ENCODE measurements at regions not wholly inside any gene's neighbourhood (a gene's known extent, or its start where the extent isn't known, plus 50 kb on each side); places are given as distances from the start of the nearest gene placed in this dataset.
A peak's percentile ranks its signal among the peaks of the same experiment; 100 is the strongest.

GRCh38 chr2:205905576-205905975, 180.4 kb downstream of the INO80D start:
- intact Hi-C loops (cut with DNase I) = no loop called here
- no peak overlapping the region for H3K27ac ChIP-seq (ENCODE audit: low read depth in 1 of 2, low read length in 2 of 2)
- no peak for ATAC-seq (ENCODE audit: low FRiP score)
- no peak for DNase-seq
- WGBS, 2 donors = 81 to 87% methylated on average over 1 of the region's 1 CpG
- H3K4me1 ChIP-seq (ENCODE audit: control insufficient read depth in 1 of 2, insufficient read depth in 2 of 2, low read length in 2 of 2) = no peaks in the 10 kb centered on the region
- H3K27me3 ChIP-seq (ENCODE audit: control insufficient read depth in 1 of 2, insufficient read depth in 2 of 2, low read length in 1 of 2) = no peaks in the 10 kb centered on the region
- no peak overlapping the region for H3K4me3 ChIP-seq (ENCODE audit: low read length in 2 of 2)
- H3K9me3 ChIP-seq (ENCODE audit: control insufficient read depth, low read length) = no peaks in the 10 kb centered on the region
- H3K36me3 ChIP-seq (ENCODE audit: control insufficient read depth in 1 of 2, insufficient read depth in 2 of 2, low read length in 1 of 2) = no peaks in the 10 kb centered on the region

- 83 to 88% methylated on average over 2 of the region's 2 CpGs for WGBS, 2 donors
- Histone ChIP-seq H3K27ac (ENCODE audit: low read depth in 1 of 2, low read length in 2 of 2) (no peak overlapping the region), H3K4me1 (ENCODE audit: control insufficient read depth in 1 of 2, insufficient read depth in 2 of 2, low read length in 2 of 2) (no peaks in the 10 kb centered on the region), H3K27me3 (ENCODE audit: control insufficient read depth in 1 of 2, insufficient read depth in 2 of 2, low read length in 1 of 2) (peaks cover 0 to under 1% of the 10 kb centered on the region in 2 donors), H3K36me3 (ENCODE audit: control insufficient read depth in 1 of 2, insufficient read depth in 2 of 2, low read length in 1 of 2) (no peaks in the 10 kb centered on the region), H3K4me3 (ENCODE audit: low read length in 2 of 2) (no peak overlapping the region), H3K9me3 (ENCODE audit: control insufficient read depth, low read length) (peaks cover under 1% of the 10 kb centered on the region)
- DNase-seq (no peak), ATAC-seq (ENCODE audit: low FRiP score) (no peak)
- intact Hi-C loops (cut with DNase I) = no loop called here
Observed at GRCh38 chr2:205904873-205905272, 181.1 kb downstream of the INO80D start.

DNA sequence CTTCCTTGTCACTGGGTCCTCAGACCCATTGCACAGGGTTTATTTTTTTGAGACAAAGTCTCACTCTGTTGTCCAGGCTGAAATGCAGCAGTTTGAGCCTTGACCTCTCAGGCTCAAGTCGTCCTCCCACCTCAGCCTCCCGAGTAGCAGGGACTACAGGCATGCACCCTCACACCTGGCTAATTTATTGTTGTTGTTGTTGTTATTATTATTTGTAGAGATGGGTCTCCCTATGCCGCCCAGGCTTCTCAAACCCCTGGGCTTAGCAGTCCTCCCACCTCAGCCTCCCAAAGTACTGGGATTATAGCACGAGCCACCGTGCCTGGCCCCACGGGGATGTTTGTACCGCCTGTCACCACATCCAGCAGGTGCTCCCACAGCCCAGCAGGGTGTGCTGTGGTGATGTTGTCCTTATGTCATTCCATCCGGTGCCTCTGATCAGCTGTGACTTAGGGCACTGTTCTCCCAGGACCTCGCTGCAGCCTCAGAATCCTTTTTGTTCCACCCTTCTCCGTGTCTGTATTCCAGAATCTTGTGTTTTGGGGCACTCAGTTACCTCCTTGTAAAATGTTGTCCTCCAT, 182.3 kb downstream of the INO80D start:
- ATAC-seq (ENCODE audit: low FRiP score) = no peak
- H3K27ac ChIP-seq (ENCODE audit: low read depth in 1 of 2, low read length in 2 of 2) = no peak overlapping the region
- WGBS, 2 donors = 59 to 64% methylated on average over 10 of the region's 10 CpGs
- H3K4me1 ChIP-seq (ENCODE audit: control insufficient read depth in 1 of 2, insufficient read depth in 2 of 2, low read length in 2 of 2) = no peaks in the 10 kb centered on the region
- H3K27me3 ChIP-seq (ENCODE audit: control insufficient read depth in 1 of 2, insufficient read depth in 2 of 2, low read length in 1 of 2) = peaks cover 0 to 2% of the 10 kb centered on the region in 2 donors
- no peaks in the 10 kb centered on the region for H3K36me3 ChIP-seq (ENCODE audit: control insufficient read depth in 1 of 2, insufficient read depth in 2 of 2, low read length in 1 of 2)
- no peak overlapping the region for H3K4me3 ChIP-seq (ENCODE audit: low read length in 2 of 2)
- H3K9me3 ChIP-seq (ENCODE audit: control insufficient read depth, low read length) = peaks cover 2% of the 10 kb centered on the region
- intact Hi-C loops (cut with DNase I) = no loop called here
- no peak for DNase-seq

- Histone ChIP-seq H3K4me3 (ENCODE audit: low read length in 2 of 2) (no peak overlapping the region), H3K27me3 (ENCODE audit: control insufficient read depth in 1 of 2, insufficient read depth in 2 of 2, low read length in 1 of 2) (peaks cover 0 to 2% of the 10 kb centered on the region in 2 donors), H3K36me3 (ENCODE audit: control insufficient read depth in 1 of 2, insufficient read depth in 2 of 2, low read length in 1 of 2) (no peaks in the 10 kb centered on the region), H3K27ac (ENCODE audit: low read depth in 1 of 2, low read length in 2 of 2) (no peak overlapping the region), H3K9me3 (ENCODE audit: control insufficient read depth, low read length) (peaks cover 2% of the 10 kb centered on the region), H3K4me1 (ENCODE audit: control insufficient read depth in 1 of 2, insufficient read depth in 2 of 2, low read length in 2 of 2) (no peaks in the 10 kb centered on the region)
- 31 to 40% methylated on average over 5 of the region's 5 CpGs for WGBS, 2 donors
- ATAC-seq (ENCODE audit: low FRiP score) (peak; percentile 13), DNase-seq (no peak)
- intact Hi-C loops (cut with DNase I) = no loop called here
Observed at GRCh38 chr2:205902900-205903237, 183.1 kb downstream of the INO80D start.

DNA sequence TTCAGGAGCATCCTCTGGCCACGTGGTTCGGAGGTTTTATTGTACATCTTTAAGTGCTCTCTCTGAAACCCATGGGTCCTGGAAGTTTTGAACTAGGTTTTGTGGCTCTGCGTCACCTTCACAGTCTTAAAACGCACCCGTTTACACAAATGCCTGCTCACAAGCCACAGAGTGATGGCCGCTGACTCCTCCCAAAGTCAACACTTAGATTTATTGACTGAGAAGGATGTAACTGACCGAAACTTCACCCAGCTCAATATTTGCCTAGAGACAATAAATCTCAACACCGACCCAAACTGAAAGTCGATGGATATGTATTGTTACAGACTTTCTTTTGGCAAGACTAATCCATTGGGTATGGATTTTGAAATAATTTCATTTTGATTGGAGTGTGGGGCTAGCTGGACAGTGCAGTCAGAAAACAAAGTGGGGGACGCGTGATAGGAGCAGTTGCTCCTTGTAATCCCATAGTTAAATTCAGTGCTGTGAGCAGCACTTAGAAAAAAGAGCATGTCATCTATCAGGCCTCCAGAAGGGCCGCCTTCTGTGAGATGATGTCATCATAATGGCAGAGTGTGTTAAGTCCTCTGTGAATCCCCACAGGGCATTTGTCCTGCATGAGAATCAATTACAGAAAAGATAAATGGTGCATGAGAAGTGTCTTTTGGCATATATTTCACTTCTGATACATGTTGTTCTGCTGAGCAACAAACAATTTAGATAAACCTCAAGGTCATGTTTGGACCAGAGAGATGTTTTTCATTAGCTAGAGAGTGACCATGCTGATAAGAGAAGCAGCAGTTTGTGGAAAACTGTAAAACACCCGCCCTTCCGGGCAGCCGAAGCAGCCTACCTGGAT, 183.7 kb downstream of the INO80D start:
- peaks cover 0 to 2% of the 10 kb centered on the region in 2 donors for H3K27me3 ChIP-seq (ENCODE audit: control insufficient read depth in 1 of 2, insufficient read depth in 2 of 2, low read length in 1 of 2)
- intact Hi-C loops (cut with DNase I) = no loop called here
- no peak overlapping the region for H3K27ac ChIP-seq (ENCODE audit: low read depth in 1 of 2, low read length in 2 of 2)
- peak; percentile 58 for ATAC-seq (ENCODE audit: low FRiP score)
- peaks cover 2% of the 10 kb centered on the region for H3K9me3 ChIP-seq (ENCODE audit: control insufficient read depth, low read length)
- no peaks in the 10 kb centered on the region for H3K4me1 ChIP-seq (ENCODE audit: control insufficient read depth in 1 of 2, insufficient read depth in 2 of 2, low read length in 2 of 2)
- no peak for DNase-seq
- 49 to 64% methylated on average over 15 of the region's 15 CpGs for WGBS, 2 donors
- H3K4me3 ChIP-seq (ENCODE audit: low read length in 2 of 2) = no peak overlapping the region
- no peaks in the 10 kb centered on the region for H3K36me3 ChIP-seq (ENCODE audit: control insufficient read depth in 1 of 2, insufficient read depth in 2 of 2, low read length in 1 of 2)

DNA sequence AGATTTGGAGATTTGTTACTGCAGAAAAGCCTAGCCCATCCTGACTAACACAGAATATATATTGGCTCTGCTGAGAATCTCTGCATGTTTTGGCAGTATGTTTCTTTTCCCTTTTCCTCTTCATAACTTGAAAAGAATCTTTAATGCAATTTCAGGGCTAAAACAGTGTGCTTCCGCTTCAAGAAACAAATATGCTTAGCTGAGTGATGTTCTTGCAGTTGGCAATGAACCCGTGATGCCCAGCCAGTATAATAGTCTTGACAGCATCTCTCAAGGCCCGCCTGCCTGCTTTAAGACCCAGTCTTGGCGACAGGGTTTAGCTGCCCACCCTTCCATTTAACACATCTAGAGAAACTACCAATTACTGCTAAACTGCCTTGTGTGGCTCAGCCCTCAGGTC, 184.5 kb downstream of the INO80D start:
- Histone ChIP-seq H3K36me3 (ENCODE audit: control insufficient read depth in 1 of 2, insufficient read depth in 2 of 2, low read length in 1 of 2) (no peaks in the 10 kb centered on the region), H3K4me1 (ENCODE audit: control insufficient read depth in 1 of 2, insufficient read depth in 2 of 2, low read length in 2 of 2) (no peaks in the 10 kb centered on the region), H3K9me3 (ENCODE audit: control insufficient read depth, low read length) (peaks cover 2% of the 10 kb centered on the region), H3K27me3 (ENCODE audit: control insufficient read depth in 1 of 2, insufficient read depth in 2 of 2, low read length in 1 of 2) (peaks cover 0 to 2% of the 10 kb centered on the region in 2 donors), H3K4me3 (ENCODE audit: low read length in 2 of 2) (no peak overlapping the region), H3K27ac (ENCODE audit: low read depth in 1 of 2, low read length in 2 of 2) (no peak overlapping the region)
- 75 to 88% methylated on average over 4 of the region's 4 CpGs for WGBS, 2 donors
- intact Hi-C loops (cut with DNase I) = no loop called here
- DNase-seq (no peak), ATAC-seq (ENCODE audit: low FRiP score) (no peak)

- no peak for ATAC-seq (ENCODE audit: low FRiP score)
- no peak overlapping the region for H3K4me3 ChIP-seq (ENCODE audit: low read length in 2 of 2)
- H3K4me1 ChIP-seq (ENCODE audit: control insufficient read depth in 1 of 2, insufficient read depth in 2 of 2, low read length in 2 of 2) = no peaks in the 10 kb centered on the region
- DNase-seq = no peak
- H3K27ac ChIP-seq (ENCODE audit: low read depth in 1 of 2, low read length in 2 of 2) = no peak overlapping the region
- intact Hi-C loops (cut with DNase I) = no loop called here
- 95 to 97% methylated on average over 1 of the region's 1 CpG for WGBS, 2 donors
- H3K9me3 ChIP-seq (ENCODE audit: control insufficient read depth, low read length) = peaks cover 2% of the 10 kb centered on the region
- no peaks in the 10 kb centered on the region for H3K36me3 ChIP-seq (ENCODE audit: control insufficient read depth in 1 of 2, insufficient read depth in 2 of 2, low read length in 1 of 2)
- H3K27me3 ChIP-seq (ENCODE audit: control insufficient read depth in 1 of 2, insufficient read depth in 2 of 2, low read length in 1 of 2) = peaks cover 0 to 2% of the 10 kb centered on the region in 2 donors
Observed at GRCh38 chr2:205898744-205899143, 187.2 kb downstream of the INO80D start.

- 49 to 63% methylated on average over 9 of the region's 9 CpGs for WGBS, 2 donors
- H3K27me3 ChIP-seq (ENCODE audit: control insufficient read depth in 1 of 2, insufficient read depth in 2 of 2, low read length in 1 of 2) = peaks cover 0 to 2% of the 10 kb centered on the region in 2 donors
- DNase-seq (no peak), ATAC-seq (ENCODE audit: low FRiP score) (no peak)
- no peaks in the 10 kb centered on the region for H3K4me1 ChIP-seq (ENCODE audit: control insufficient read depth in 1 of 2, insufficient read depth in 2 of 2, low read length in 2 of 2)
- no peaks in the 10 kb centered on the region for H3K36me3 ChIP-seq (ENCODE audit: control insufficient read depth in 1 of 2, insufficient read depth in 2 of 2, low read length in 1 of 2)
- intact Hi-C loops (cut with DNase I) = no loop called here
- peaks cover 2% of the 10 kb centered on the region for H3K9me3 ChIP-seq (ENCODE audit: control insufficient read depth, low read length)
- no peak overlapping the region for H3K4me3 ChIP-seq (ENCODE audit: low read length in 2 of 2)
- H3K27ac ChIP-seq (ENCODE audit: low read depth in 1 of 2, low read length in 2 of 2) = no peak overlapping the region
Observed at GRCh38 chr2:205895981-205896655, 189.9 kb downstream of the INO80D start.
